ENCODE measurements at regions not wholly inside any gene's neighbourhood (a gene's known extent, or its start where the extent isn't known, plus 50 kb on each side); places are given as distances from the start of the nearest gene placed in this dataset.
"Not testable (repeated sequence)": the region's sequence is repeated elsewhere in the genome, so short reads cannot be mapped to it uniquely, and the experiment has no call there.

DNA sequence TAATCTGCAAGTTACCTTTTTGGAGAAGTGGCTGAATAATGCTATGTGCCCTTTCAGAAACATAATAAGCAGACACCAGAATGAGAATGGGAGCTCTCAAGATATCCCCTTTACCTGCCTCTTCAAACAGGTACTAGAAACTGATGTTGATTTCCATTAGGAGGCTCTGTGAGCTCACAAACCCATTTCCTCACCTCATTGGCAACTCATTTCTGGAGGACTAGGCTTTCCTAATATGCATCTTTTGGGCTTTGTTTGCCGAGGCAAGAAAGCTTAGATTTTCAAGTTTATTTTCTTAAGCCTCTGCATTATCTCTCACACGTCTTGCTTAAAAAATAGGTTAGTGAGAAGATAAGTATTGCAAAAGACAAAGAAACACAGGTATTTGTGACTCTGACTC is 313.1 kb upstream of the IRS4 start:
- no peak for DNase-seq
- TF ChIP-seq POLR2AphosphoS5 (IDR thresholded peaks at IDR 0.05) (no peak), EP300 (IDR thresholded peaks at IDR 0.05; ENCODE audit: low read depth) (no peak), POLR2A (IDR thresholded peaks at IDR 0.05) (no peak)
- TF ChIP-seq, protein P1, sequence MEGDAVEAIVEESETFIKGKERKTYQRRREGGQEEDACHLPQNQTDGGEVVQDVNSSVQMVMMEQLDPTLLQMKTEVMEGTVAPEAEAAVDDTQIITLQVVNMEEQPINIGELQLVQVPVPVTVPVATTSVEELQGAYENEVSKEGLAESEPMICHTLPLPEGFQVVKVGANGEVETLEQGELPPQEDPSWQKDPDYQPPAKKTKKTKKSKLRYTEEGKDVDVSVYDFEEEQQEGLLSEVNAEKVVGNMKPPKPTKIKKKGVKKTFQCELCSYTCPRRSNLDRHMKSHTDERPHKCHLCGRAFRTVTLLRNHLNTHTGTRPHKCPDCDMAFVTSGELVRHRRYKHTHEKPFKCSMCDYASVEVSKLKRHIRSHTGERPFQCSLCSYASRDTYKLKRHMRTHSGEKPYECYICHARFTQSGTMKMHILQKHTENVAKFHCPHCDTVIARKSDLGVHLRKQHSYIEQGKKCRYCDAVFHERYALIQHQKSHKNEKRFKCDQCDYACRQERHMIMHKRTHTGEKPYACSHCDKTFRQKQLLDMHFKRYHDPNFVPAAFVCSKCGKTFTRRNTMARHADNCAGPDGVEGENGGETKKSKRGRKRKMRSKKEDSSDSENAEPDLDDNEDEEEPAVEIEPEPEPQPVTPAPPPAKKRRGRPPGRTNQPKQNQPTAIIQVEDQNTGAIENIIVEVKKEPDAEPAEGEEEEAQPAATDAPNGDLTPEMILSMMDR (IDR thresholded peaks at IDR 0.05), result no peak
- no peak overlapping the region for H3K4me3 ChIP-seq
- H3K36me3 ChIP-seq, result no peaks in the 10 kb centered on the region
- H3K4me1 ChIP-seq, result no peaks in the 10 kb centered on the region
- intact Hi-C loops (cut with DNase I; ENCODE audit: low total_unique reads) (no loop called here), in situ Hi-C loops (cut with MboI; ENCODE audit: low pct_ligation_motif_present in 1 of 4, low pct_unique_long_range_greater_than_20kb in 1 of 4, low sequenced_read_pairs in 3 of 4) (no loop called here)
- H3K9me3 ChIP-seq, result no peaks in the 10 kb centered on the region
- 43% methylated on average over 2 of the region's 2 CpGs; no CpG with 5 or more reads in 1 of the 2 donors for WGBS, 2 donors (ENCODE audit: low coverage in 1 of 2)
- H3K27ac ChIP-seq, result no peak overlapping the region
- no peaks in the 10 kb centered on the region for H3K27me3 ChIP-seq

DNA sequence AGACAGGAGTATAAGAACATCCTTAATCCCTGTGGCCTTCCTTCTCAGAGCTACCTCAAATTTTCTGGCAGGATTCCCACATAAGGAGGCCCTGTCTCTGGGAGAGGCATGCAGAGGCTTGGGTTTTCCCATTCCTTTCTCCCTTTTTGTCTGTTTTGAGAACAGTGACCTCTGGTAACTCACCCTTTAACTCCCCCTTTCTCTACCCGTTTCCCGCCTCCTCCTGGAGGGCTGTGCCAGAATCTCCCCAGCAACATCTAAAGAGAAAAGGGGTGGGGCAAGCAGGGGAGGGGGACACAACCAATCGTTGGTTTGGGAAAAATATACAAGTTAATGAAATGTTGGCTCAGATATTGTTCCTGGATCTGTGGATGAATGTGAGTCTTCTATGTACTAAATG is 303.7 kb upstream of the IRS4 start:
- H3K36me3 ChIP-seq, result no peaks in the 10 kb centered on the region
- DNase-seq, result no peak
- no peaks in the 10 kb centered on the region for H3K4me1 ChIP-seq
- TF ChIP-seq, protein P1 (IDR thresholded peaks at IDR 0.05), result no peak
- TF ChIP-seq EP300 (IDR thresholded peaks at IDR 0.05; ENCODE audit: low read depth) (no peak), POLR2AphosphoS5 (IDR thresholded peaks at IDR 0.05) (no peak), POLR2A (IDR thresholded peaks at IDR 0.05) (no peak)
- no peaks in the 10 kb centered on the region for H3K27me3 ChIP-seq
- no peaks in the 10 kb centered on the region for H3K9me3 ChIP-seq
- H3K4me3 ChIP-seq, result no peak overlapping the region
- WGBS, 2 donors (ENCODE audit: low coverage in 1 of 2), result 30 to 31% methylated on average over 2 to 3 of the region's 3 CpGs
- in situ Hi-C loops (cut with MboI; ENCODE audit: low pct_ligation_motif_present in 1 of 4, low pct_unique_long_range_greater_than_20kb in 1 of 4, low sequenced_read_pairs in 3 of 4) (no loop called here), intact Hi-C loops (cut with DNase I; ENCODE audit: low total_unique reads) (no loop called here)
- H3K27ac ChIP-seq, result no peak overlapping the region

DNA sequence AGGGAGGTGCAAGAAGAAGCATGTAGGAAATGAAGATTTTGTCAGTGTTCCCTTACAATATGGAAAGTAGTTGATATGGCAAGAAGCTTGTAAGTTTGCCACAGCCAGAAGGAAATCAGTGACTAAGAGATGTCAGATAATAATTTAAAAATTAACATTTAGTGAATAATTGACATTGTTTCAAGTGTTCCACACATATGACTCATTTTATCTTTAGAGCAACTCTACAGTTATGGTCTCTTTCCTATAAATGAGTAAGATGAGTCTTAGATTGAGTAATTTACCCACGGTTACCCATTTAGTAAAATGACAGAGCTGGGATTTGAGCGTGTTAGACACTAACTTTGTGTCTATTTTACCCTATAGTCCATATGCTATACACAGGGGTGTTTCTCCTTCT is 300.3 kb upstream of the IRS4 start:
- in situ Hi-C loops (cut with MboI; ENCODE audit: low pct_ligation_motif_present in 1 of 4, low pct_unique_long_range_greater_than_20kb in 1 of 4, low sequenced_read_pairs in 3 of 4) (no loop called here), intact Hi-C loops (cut with DNase I; ENCODE audit: low total_unique reads) (no loop called here)
- Histone ChIP-seq H3K27ac (no peak overlapping the region), H3K4me3 (no peak overlapping the region), H3K4me1 (no peaks in the 10 kb centered on the region), H3K9me3 (no peaks in the 10 kb centered on the region), H3K36me3 (no peaks in the 10 kb centered on the region), H3K27me3 (no peaks in the 10 kb centered on the region)
- WGBS, 2 donors (ENCODE audit: low coverage in 1 of 2), result 55 to 73% methylated on average over 2 of the region's 2 CpGs
- DNase-seq, result no peak
- TF ChIP-seq POLR2A (IDR thresholded peaks at IDR 0.05) (no peak), POLR2AphosphoS5 (IDR thresholded peaks at IDR 0.05) (no peak), EP300 (IDR thresholded peaks at IDR 0.05; ENCODE audit: low read depth) (no peak)
- TF ChIP-seq, protein P1 (IDR thresholded peaks at IDR 0.05), result no peak

DNA sequence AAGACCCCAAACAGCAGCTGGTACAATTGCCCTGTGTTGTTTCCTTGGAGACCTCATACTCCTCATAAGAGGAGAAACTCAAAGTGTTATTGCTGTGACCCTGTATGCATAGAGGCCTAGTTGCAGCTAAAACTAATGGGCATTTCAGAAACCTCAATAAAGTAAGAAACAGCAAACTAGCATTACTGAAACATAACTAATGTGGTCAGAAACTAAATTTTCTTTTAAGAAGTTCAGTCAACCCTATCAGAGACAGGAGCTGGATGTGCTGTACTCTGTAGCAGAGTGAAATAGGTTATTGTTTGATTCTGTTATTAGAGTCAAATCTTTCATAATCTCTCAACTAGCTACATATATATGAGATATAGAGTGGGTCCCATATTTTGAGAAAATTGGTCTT is 257.5 kb upstream of the IRS4 start:
- no peaks in the 10 kb centered on the region for H3K36me3 ChIP-seq
- H3K27me3 ChIP-seq, result no peaks in the 10 kb centered on the region
- no peak for DNase-seq
- intact Hi-C loops (cut with DNase I; ENCODE audit: low total_unique reads), result no loop called here
- no peak overlapping the region for H3K4me3 ChIP-seq
- in situ Hi-C loops (cut with MboI; ENCODE audit: low pct_ligation_motif_present in 1 of 4, low pct_unique_long_range_greater_than_20kb in 1 of 4, low sequenced_read_pairs in 3 of 4), result no loop called here
- H3K4me1 ChIP-seq, result no peaks in the 10 kb centered on the region
- no peaks in the 10 kb centered on the region for H3K9me3 ChIP-seq
- H3K27ac ChIP-seq, result no peak overlapping the region
- TF ChIP-seq POLR2AphosphoS5 (IDR thresholded peaks at IDR 0.05) (no peak), EP300 (IDR thresholded peaks at IDR 0.05; ENCODE audit: low read depth) (no peak), POLR2A (IDR thresholded peaks at IDR 0.05) (no peak)
- TF ChIP-seq, protein P1 (IDR thresholded peaks at IDR 0.05), result no peak

DNA sequence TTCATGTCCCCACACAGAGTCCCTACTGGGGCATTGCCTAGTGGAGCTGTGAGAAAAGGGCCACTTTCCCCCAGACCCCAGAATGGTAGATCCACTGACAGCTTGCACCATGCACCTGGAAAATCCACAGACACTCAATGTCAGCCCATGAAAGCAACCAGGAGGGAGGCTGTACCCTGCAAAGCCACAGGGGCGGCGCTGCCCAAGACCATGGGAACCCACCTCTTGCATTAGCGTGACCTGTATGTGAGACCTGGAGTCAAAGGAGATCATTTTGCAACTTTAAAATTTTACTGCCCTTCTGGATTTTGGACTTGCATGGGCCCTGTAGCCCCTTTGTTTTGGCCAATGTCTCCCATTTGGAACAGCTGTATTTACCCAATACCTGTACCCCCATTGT is 236.5 kb upstream of the IRS4 start:
- H3K4me1 ChIP-seq; H3K27ac ChIP-seq; DNase-seq; intact Hi-C loops (cut with DNase I; ENCODE audit: low total_unique reads); H3K36me3 ChIP-seq; H3K9me3 ChIP-seq; H3K4me3 ChIP-seq; H3K27me3 ChIP-seq; in situ Hi-C loops (cut with MboI; ENCODE audit: low pct_ligation_motif_present in 1 of 4, low pct_unique_long_range_greater_than_20kb in 1 of 4, low sequenced_read_pairs in 3 of 4): not testable (repeated sequence)
- WGBS, 2 donors (ENCODE audit: low coverage in 1 of 2), result 90% methylated on average over 3 of the region's 3 CpGs; no CpG with 5 or more reads in 1 of the 2 donors
